Astrocyte (in vitro differentiated cells and primary cell): ENCODE measurements at regions not wholly inside any gene's neighbourhood (a gene's known extent, or its start where the extent isn't known, plus 50 kb on each side); places are given as distances from the start of the nearest gene placed in this dataset.

Source experiments
- DNase-seq: peaks from one replicate; pipeline ENCODE4 v3.0.0-alpha.2; 2010; ENCODE audit warnings: low read depth
- FAIRE-seq: peaks from 2 replicates; lab custom pipeline; 2011; peaks lifted over from hg19 to GRCh38; lab: Jason Lieb, UNC
- H2AFZ ChIP-seq: 2 replicates; pipeline ENCODE4 v1.6.0; 2012; ENCODE audit warnings: low read depth, low read length, inconsistent platforms
- H3K27ac ChIP-seq: 2 replicates; pipeline ENCODE4 v1.5.1; 2011; ENCODE audit warnings: low read depth, low read length, inconsistent platforms
- H3K27me3 ChIP-seq: 2 replicates; pipeline ENCODE4 v1.6.0; 2011; ENCODE audit warnings: low read length, inconsistent platforms; ENCODE audit not compliant: insufficient read depth
- H3K36me3 ChIP-seq: 2 replicates; pipeline ENCODE4 v1.5.1; 2011; ENCODE audit warnings: low read length, inconsistent platforms; ENCODE audit not compliant: insufficient read depth
- H3K4me1 ChIP-seq: 2 replicates; pipeline ENCODE4 v1.5.1; 2011; ENCODE audit warnings: low read length, inconsistent platforms; ENCODE audit not compliant: insufficient read depth
- H3K4me2 ChIP-seq: 2 replicates; pipeline ENCODE4 v1.6.0; 2012; ENCODE audit warnings: low read length, inconsistent platforms
- H3K4me3 ChIP-seq: 2 replicates; pipeline ENCODE4 v1.5.1; 2011; ENCODE audit warnings: low read depth, mild to moderate bottlenecking, low read length, inconsistent platforms; ENCODE audit not compliant: insufficient read depth
- H3K79me2 ChIP-seq: 2 replicates; pipeline ENCODE4 v1.6.0; 2012; ENCODE audit warnings: mild to moderate bottlenecking, low read length, inconsistent platforms; ENCODE audit not compliant: insufficient read depth
- H3K9ac ChIP-seq: 2 replicates; pipeline ENCODE4 v1.6.0; 2012; ENCODE audit warnings: mild to moderate bottlenecking, low read length, inconsistent platforms
- H3K9me3 ChIP-seq: 2 replicates; pipeline ENCODE4 v1.5.1; 2012; ENCODE audit warnings: low read depth, mild to moderate bottlenecking, low read length, inconsistent platforms; ENCODE audit not compliant: insufficient read depth
- H4K20me1 ChIP-seq: 2 replicates; pipeline ENCODE4 v1.6.0; 2012; ENCODE audit warnings: low read length, inconsistent platforms; ENCODE audit not compliant: insufficient read depth
- H3K27ac Mint-ChIP-seq: one replicate; pipeline ENCODE4 v1.8.0; 2021; ENCODE audit warnings: mild to moderate bottlenecking, mixed read lengths; ENCODE audit not compliant: unreplicated experiment
- H3K27me3 Mint-ChIP-seq: one replicate; pipeline ENCODE4 v1.8.0; 2021; ENCODE audit warnings: low read depth, mixed read lengths; ENCODE audit not compliant: unreplicated experiment
- H3K36me3 Mint-ChIP-seq: one replicate; pipeline ENCODE4 v1.8.0; 2021; ENCODE audit warnings: low read depth, mixed read lengths; ENCODE audit not compliant: unreplicated experiment
- H3K4me1 Mint-ChIP-seq: one replicate; pipeline ENCODE4 v1.8.0; 2021; ENCODE audit warnings: low read depth, mixed read lengths; ENCODE audit not compliant: unreplicated experiment
- H3K4me3 Mint-ChIP-seq: one replicate; pipeline ENCODE4 v1.8.0; 2021; ENCODE audit warnings: mild to moderate bottlenecking, moderate library complexity, mixed read lengths; ENCODE audit not compliant: unreplicated experiment
- H3K9me3 Mint-ChIP-seq: one replicate; pipeline ENCODE4 v1.8.0; 2021; ENCODE audit warnings: mild to moderate bottlenecking, mixed read lengths; ENCODE audit not compliant: unreplicated experiment
- CTCF ChIP-seq: IDR thresholded peaks from 2 replicates; pipeline ENCODE4 v1.5.1; 2011; ENCODE audit warnings: low read depth, mild to moderate bottlenecking, inconsistent platforms, low read length, moderate library complexity; ENCODE audit not compliant: insufficient read depth
- EZH2 ChIP-seq: IDR thresholded peaks from 2 replicates; pipeline ENCODE4 v1.6.1; 2012; ENCODE audit warnings: mild to moderate bottlenecking, low read length, inconsistent platforms; ENCODE audit not compliant: insufficient read depth

GRCh38 chr9:4933861-4934260 is 51.2 kb upstream of the JAK2 start:
- Mint-ChIP-seq H3K4me3 (no peak overlapping the region), H3K4me1 (no peaks in the 10 kb centered on the region), H3K27ac (no peak overlapping the region), H3K9me3 (peaks cover 2% of the 10 kb centered on the region), H3K36me3 (no peaks in the 10 kb centered on the region), H3K27me3 (no peaks in the 10 kb centered on the region)
- Histone ChIP-seq H3K27ac (no peak overlapping the region), H3K9ac (no peak overlapping the region), H4K20me1 (no peaks in the 10 kb centered on the region), H3K4me1 (peaks cover 3% of the 10 kb centered on the region), H3K4me3 (no peak overlapping the region), H2AFZ (no peak overlapping the region), H3K79me2 (no peaks in the 10 kb centered on the region), H3K9me3 (no peaks in the 10 kb centered on the region), H3K4me2 (no peak overlapping the region), H3K27me3 (no peaks in the 10 kb centered on the region), H3K36me3 (no peaks in the 10 kb centered on the region)
- TF ChIP-seq EZH2 (no peak), CTCF (no peak)
- FAIRE-seq: no peak
- no peak for DNase-seq

- no peak overlapping the region for H3K27ac Mint-ChIP-seq
- Histone ChIP-seq H4K20me1 (no peaks in the 10 kb centered on the region), H3K27me3 (no peaks in the 10 kb centered on the region), H3K4me2 (no peak overlapping the region), H3K4me3 (no peak overlapping the region), H3K9me3 (no peaks in the 10 kb centered on the region), H3K79me2 (no peaks in the 10 kb centered on the region), H2AFZ (no peak overlapping the region), H3K9ac (no peak overlapping the region), H3K4me1 (peaks cover 3% of the 10 kb centered on the region), H3K27ac (no peak overlapping the region), H3K36me3 (no peaks in the 10 kb centered on the region)
- H3K9me3 Mint-ChIP-seq: peaks cover 2% of the 10 kb centered on the region
- no peaks in the 10 kb centered on the region for H3K27me3 Mint-ChIP-seq
- H3K36me3 Mint-ChIP-seq: no peaks in the 10 kb centered on the region
- FAIRE-seq: no peak
- no peak overlapping the region for H3K4me3 Mint-ChIP-seq
- peak; percentile 23 for DNase-seq
- no peak for TF ChIP-seq EZH2
- TF ChIP-seq CTCF: no peak
- no peaks in the 10 kb centered on the region for H3K4me1 Mint-ChIP-seq
Observed at GRCh38 chr9:4935001-4935672, 49.9 kb upstream of the JAK2 start.
